Activated T-cell treated with anti-CD3 and anti-CD28 coated beads for 1 hour (primary cell): ENCODE measurements at regions not wholly inside any gene's neighbourhood (a gene's known extent, or its start where the extent isn't known, plus 50 kb on each side); places are given as distances from the start of the nearest gene placed in this dataset.

Source experiments
- DNase-seq: peaks from one replicate; pipeline ENCODE4 v3.0.0-alpha.2; 2020; ENCODE audit warnings: low read depth

DNA sequence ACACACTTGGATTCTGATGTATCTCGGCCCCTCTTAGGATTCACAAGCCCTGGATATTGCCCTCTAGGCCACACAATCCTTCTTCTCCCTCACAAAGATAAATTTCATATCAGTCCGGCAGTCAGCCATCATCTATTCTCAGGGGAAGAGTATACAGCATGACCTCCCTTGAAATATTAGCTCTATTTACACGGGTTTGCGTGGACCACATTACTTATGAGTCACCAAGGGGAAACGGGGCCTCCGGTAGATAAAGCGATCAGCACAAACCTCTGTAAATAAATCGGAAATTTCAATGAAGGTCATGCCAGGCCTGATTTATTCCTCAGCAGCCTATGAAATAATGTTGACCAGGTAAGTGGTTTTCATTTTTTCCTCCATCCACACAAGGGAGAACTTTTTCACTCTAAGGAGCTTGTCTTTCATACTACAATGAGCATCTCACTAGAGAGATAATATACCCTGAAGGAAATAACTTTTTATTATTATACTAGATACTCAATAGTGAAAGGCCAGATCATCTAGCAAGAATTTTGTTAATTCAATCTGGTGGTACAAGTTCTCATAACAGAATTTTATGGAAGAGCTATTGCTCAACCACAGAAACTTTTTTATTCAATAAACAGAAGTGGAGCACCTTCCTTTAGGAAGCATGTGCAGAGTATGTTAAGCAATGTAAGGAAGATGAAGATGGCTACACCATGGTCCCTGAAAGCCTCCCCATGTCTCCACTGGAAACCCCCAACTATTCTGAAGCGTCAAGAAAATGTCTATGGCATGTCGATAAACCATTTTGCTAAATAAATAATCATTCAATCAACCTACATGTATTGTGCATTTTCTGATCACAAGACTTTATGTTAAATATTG lies 125.2 kb upstream of the PIK3C3 start:
- no peak for DNase-seq

GRCh38 chr18:41828137-41828536 lies 126.9 kb upstream of the PIK3C3 start:
- no peak for DNase-seq

DNA sequence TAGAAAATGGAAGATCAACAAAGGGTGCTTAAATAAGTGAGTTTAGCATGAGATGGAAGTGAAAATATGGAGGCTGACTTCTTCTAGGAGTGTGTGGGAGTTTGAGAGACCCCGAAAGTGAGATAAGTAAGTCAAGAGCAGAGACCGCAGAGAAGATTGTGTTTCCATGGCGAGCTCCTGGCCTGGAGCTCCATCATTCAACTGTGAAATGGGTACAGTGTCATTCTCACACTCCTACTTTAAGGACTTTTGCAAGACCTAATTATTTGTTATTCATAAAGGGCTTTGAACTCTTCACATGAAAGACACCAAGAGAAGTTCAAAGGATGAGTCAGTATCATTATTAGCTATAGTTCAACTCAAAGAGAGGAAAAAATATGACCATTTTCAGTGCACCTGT lies 134.2 kb upstream of the PIK3C3 start:
- DNase-seq, result no peak

DNA sequence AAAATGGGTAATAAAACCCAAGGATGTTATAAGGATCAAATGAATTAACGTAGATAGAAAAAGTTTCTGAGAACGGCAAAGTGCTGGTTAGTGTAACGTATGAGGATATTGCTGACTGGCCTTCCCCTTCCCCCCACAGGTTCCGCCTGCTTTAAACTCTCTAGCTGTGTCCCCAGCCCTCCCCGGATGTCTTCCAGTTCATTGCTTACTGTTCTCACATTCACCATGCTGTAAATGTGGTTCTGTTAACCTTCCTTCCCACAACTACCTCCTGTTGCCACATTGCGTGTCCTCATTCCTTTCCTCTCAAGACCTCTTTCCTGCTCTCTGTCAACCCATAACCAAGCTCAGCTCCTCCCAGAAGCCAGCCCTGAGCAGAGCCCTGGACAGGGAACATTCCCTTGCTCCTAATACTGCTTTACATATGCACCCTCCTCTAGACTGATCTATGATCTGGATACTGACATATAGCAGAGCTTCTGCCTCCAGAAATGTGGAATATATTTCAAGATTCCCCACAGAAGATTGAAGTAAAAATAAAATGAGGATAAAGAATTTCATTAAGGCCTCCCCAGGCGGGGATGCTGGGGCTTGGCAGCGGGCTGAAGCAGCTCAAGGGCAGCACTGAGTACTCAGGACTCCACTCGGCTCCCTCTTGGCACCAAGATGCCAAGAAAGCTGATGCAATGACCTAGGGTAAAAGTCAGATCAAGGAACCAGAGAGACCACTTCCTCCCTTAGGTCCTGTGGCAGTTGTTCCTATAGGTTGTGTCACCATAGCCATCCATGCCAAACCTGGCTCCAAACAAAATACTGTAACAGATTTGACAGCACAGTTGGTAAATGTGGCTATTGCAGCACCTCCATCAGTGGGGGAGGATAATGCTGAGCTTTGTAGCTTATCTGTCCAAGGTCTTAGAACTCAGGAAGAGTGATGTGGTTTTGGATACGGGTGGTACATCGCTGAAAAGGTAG lies 136.4 kb upstream of the PIK3C3 start:
- no peak for DNase-seq

DNA sequence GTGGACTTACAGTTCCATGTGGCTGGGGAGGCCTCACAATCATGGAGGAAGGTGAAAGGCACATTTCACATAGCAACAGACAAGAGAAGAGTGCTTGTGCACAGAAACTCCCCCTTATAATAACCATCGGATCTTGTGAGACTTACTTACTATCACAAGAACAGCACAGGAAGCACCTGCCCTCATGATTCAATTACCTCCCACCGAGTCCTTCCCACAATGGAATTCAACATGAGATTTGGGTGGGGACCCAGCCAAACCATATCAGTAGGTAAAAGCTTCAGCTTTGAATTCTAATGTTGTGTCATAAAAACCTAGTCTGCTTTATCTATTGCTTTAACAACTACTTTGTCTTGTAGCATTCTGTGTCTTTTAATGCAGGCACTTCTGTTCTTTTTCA lies 140.4 kb upstream of the PIK3C3 start:
- no peak for DNase-seq

DNA sequence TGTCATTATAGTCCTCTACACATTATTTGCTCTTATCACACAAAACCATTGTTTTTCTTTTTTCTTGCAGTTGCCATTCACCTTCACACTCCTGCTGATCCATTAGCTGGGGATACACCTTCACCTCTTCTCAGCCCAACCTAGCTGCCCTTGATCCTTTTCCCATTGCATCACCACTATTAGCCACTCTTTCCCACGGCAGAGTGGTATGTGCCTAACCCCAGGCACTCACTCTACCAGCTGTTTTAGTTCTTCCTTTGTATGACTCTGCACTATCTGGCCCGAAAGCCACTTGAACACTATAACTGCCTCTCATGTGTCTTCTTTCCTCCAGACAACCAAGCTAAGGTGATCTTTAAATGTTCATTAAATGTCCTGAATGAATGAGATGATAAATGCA lies 145.4 kb upstream of the PIK3C3 start:
- no peak for DNase-seq

DNA sequence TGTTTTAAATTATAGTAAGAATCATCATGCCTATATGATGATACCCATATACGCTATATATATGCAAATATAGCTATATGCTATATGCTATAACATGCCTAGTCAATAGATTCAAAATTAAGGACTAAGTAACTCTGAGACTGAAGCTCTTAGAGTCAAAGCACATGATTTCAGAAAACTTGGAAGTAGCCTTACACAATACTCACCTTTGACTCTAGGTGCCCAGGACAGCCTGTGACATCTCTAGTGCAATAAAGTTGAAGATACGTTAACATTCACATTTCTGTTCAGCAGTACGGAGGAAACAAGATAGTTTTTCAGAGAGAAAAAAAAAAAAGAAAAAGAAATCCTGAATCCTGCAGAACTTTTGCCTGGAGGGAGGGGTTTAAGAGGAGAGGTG lies 149.7 kb upstream of the PIK3C3 start:
- DNase-seq, result no peak

DNA sequence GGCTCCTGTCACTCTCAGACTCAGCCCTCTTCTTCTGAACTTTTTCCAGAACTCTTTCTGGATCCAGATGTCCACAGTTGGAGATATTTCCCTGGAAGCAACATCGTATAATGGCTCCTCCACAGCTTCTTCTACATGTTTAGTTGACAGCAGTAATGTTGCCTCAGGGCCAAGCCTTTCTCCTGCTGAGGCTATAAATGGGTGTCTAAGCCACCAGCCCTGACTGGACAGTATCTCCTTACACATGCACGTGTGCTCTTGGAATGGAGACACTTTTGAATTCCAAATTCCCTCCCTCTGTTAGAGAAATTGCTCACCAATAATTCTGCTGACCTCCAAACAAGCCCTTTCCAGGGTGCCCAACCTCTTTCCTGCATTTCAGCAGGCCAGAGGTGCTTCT lies 156.2 kb upstream of the PIK3C3 start:
- DNase-seq, result no peak

GRCh38 chr18:41790687-41791086 lies 164.3 kb upstream of the PIK3C3 start:
- no peak for DNase-seq

DNA sequence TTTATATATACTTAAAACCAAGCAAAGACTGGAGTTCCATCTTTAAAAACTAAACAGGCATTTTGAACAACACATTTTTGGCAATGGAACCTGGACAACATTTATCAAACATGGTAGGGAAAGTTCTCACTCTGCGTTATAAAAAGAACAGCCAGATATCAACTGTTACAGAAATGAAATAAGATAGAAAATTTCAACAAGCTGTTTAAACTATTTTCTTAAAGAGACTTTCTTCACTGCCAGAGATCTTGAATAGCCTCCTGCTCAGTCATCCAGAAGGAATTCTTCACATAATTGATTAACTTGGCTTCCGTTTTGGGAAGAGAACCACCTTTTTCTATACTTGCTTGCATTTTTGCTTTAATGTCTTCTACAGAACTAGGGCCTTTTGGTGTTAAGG lies 166.0 kb upstream of the PIK3C3 start:
- no peak for DNase-seq

DNA sequence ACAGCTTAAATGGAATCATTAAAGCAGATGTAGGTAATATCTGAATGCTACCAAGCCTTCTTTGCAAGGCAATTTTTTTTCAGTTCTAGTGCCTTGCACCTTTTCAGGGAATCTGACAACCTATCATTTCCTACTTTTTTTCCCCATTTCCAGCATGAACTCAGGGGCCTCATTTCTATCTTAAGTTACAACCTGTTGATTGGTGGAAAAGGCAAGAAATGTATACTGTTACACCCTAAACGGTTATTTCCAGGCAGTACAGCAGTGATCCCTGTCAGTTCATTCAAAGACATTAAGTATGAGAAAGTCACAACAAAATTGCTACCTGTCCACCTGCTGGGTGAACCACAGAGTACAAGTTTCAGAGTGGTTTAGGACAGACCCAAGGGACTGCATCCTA lies 171.2 kb upstream of the PIK3C3 start:
- DNase-seq, result no peak

DNA sequence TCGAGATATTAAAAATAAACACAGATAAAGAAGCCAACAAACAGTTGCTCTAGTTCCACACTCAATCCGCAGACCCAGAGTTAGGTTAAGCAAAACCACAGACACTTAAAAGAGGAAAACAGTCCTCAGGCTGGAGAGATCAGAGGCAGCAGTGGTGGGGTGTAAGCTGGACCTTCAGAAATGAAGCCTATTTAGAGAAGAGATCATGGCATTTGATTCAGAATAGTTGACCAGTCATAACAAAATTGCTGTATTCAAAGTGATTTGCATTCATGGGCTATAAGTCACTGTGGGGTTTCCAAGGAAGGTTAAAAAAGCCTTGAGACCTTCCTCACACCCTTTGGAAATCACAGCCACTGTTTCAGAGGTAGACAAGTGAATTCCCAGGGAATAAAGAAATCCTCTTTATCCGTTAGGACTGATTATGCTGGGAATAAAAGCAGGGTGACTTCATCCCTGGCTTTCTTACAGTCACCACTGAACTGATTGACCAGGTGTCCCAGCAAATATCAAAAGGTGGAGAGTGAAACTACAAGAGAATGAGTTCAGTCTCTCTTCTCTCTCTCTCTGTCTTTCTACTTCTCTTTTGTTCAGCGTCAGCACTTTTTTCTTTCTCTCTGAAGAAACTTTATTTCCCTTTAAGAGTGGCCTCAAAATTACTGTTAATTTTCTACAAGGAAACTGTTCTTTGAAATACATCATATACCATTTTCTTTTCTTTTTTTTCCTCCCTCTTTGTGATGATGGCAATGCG lies 171.8 kb upstream of the PIK3C3 start:
- DNase-seq, result no peak

GRCh38 chr18:41771973-41772372 lies 183.1 kb upstream of the PIK3C3 start:
- DNase-seq, result no peak

GRCh38 chr18:41769265-41769664 lies 185.8 kb upstream of the PIK3C3 start:
- DNase-seq, result no peak

- DNase-seq, result no peak
Measured at GRCh38 chr18:41768467-41768866, 186.6 kb upstream of the PIK3C3 start.

GRCh38 chr18:41767960-41768359 lies 187.1 kb upstream of the PIK3C3 start:
- DNase-seq, result no peak

DNA sequence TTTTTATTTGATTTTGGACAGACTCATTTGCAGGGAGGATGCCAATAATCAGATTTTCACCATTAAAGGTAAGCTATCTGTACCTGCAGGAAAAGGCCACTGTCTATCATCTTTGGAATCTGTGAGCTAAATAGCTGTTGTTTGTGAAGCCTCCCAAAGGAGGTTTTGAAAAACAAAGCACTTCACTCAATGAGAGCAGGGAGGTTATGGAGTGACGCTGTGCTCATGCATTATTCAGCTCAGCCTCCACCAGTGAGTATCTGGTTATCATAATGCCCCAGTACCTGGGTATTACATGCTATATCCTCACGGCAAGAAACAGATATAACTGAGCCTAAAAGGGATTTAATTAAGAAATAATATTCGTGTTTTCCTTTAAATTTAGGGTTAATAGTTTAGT lies 189.6 kb upstream of the PIK3C3 start:
- no peak for DNase-seq

DNA sequence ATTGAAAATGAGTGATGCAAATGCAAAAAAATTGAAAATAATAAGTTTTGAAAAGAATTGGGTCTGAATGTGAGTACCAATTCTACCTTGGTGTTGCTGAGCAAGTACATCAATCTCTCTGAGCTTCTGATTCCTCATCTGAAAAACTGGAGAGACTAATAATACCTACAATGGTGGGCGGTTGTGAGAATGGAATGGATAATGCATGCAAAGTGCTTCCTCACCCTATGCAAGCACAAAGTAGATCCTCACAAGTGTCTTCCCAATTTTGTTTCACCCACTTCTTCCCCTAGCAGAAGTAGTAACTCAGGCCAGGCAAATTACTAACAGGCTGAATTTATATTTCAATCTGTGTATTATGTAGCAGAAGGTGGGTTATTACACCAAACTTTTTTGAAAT lies 191.7 kb upstream of the PIK3C3 start:
- no peak for DNase-seq

GRCh38 chr18:41761333-41762018 lies 193.6 kb upstream of the PIK3C3 start:
- DNase-seq, result no peak

GRCh38 chr18:41758534-41758933 lies 196.5 kb upstream of the PIK3C3 start:
- DNase-seq, result no peak

- no peak for DNase-seq
Measured at GRCh38 chr18:41756141-41756540, 198.9 kb upstream of the PIK3C3 start.

DNA sequence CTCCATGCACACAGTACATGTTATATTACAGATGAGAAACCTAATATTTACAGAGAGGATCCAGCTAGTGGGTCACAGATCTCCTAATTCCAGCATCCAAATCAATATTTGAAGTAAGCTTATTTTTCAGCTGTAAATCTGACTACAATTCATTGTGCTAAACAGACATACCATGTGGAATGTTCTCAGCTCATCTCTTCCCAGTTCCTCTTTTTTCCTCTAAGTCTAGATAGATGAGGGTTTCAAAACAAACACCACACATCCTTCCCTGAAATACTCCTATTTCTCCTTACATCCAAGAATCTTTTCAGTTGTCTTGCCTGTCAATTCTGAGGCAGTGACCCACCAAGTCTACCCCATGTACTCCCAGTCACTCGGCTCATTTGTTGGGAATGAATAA lies 200.7 kb upstream of the PIK3C3 start:
- no peak for DNase-seq
